Astrocyte (in vitro differentiated cells and primary cell): ENCODE measurements at regions not wholly inside any gene's neighbourhood (a gene's known extent, or its start where the extent isn't known, plus 50 kb on each side); places are given as distances from the start of the nearest gene placed in this dataset.

ENCODE experiments used
- DNase-seq: peaks from one replicate; pipeline ENCODE4 v3.0.0-alpha.2; 2010; ENCODE audit warnings: low read depth
- FAIRE-seq: peaks from 2 replicates; lab custom pipeline; 2011; peaks lifted over from hg19 to GRCh38; lab: Jason Lieb, UNC
- H2AFZ ChIP-seq: 2 replicates; pipeline ENCODE4 v1.6.0; 2012; ENCODE audit warnings: low read depth, low read length, inconsistent platforms
- H3K27ac ChIP-seq: 2 replicates; pipeline ENCODE4 v1.5.1; 2011; ENCODE audit warnings: low read depth, low read length, inconsistent platforms
- H3K27me3 ChIP-seq: 2 replicates; pipeline ENCODE4 v1.6.0; 2011; ENCODE audit warnings: low read length, inconsistent platforms; ENCODE audit not compliant: insufficient read depth
- H3K36me3 ChIP-seq: 2 replicates; pipeline ENCODE4 v1.5.1; 2011; ENCODE audit warnings: low read length, inconsistent platforms; ENCODE audit not compliant: insufficient read depth
- H3K4me1 ChIP-seq: 2 replicates; pipeline ENCODE4 v1.5.1; 2011; ENCODE audit warnings: low read length, inconsistent platforms; ENCODE audit not compliant: insufficient read depth
- H3K4me2 ChIP-seq: 2 replicates; pipeline ENCODE4 v1.6.0; 2012; ENCODE audit warnings: low read length, inconsistent platforms
- H3K4me3 ChIP-seq: 2 replicates; pipeline ENCODE4 v1.5.1; 2011; ENCODE audit warnings: low read depth, mild to moderate bottlenecking, low read length, inconsistent platforms; ENCODE audit not compliant: insufficient read depth
- H3K79me2 ChIP-seq: 2 replicates; pipeline ENCODE4 v1.6.0; 2012; ENCODE audit warnings: mild to moderate bottlenecking, low read length, inconsistent platforms; ENCODE audit not compliant: insufficient read depth
- H3K9ac ChIP-seq: 2 replicates; pipeline ENCODE4 v1.6.0; 2012; ENCODE audit warnings: mild to moderate bottlenecking, low read length, inconsistent platforms
- H3K9me3 ChIP-seq: 2 replicates; pipeline ENCODE4 v1.5.1; 2012; ENCODE audit warnings: low read depth, mild to moderate bottlenecking, low read length, inconsistent platforms; ENCODE audit not compliant: insufficient read depth
- H4K20me1 ChIP-seq: 2 replicates; pipeline ENCODE4 v1.6.0; 2012; ENCODE audit warnings: low read length, inconsistent platforms; ENCODE audit not compliant: insufficient read depth
- H3K27ac Mint-ChIP-seq: one replicate; pipeline ENCODE4 v1.8.0; 2021; ENCODE audit warnings: mild to moderate bottlenecking, mixed read lengths; ENCODE audit not compliant: unreplicated experiment
- H3K27me3 Mint-ChIP-seq: one replicate; pipeline ENCODE4 v1.8.0; 2021; ENCODE audit warnings: low read depth, mixed read lengths; ENCODE audit not compliant: unreplicated experiment
- H3K36me3 Mint-ChIP-seq: one replicate; pipeline ENCODE4 v1.8.0; 2021; ENCODE audit warnings: low read depth, mixed read lengths; ENCODE audit not compliant: unreplicated experiment
- H3K4me1 Mint-ChIP-seq: one replicate; pipeline ENCODE4 v1.8.0; 2021; ENCODE audit warnings: low read depth, mixed read lengths; ENCODE audit not compliant: unreplicated experiment
- H3K4me3 Mint-ChIP-seq: one replicate; pipeline ENCODE4 v1.8.0; 2021; ENCODE audit warnings: mild to moderate bottlenecking, moderate library complexity, mixed read lengths; ENCODE audit not compliant: unreplicated experiment
- H3K9me3 Mint-ChIP-seq: one replicate; pipeline ENCODE4 v1.8.0; 2021; ENCODE audit warnings: mild to moderate bottlenecking, mixed read lengths; ENCODE audit not compliant: unreplicated experiment
- EZH2 ChIP-seq: IDR thresholded peaks from 2 replicates; pipeline ENCODE4 v1.6.1; 2012; ENCODE audit warnings: mild to moderate bottlenecking, low read length, inconsistent platforms; ENCODE audit not compliant: insufficient read depth
- TF ChIP-seq, protein P1 (sequence below): IDR thresholded peaks from 2 replicates; pipeline ENCODE4 v1.5.1; 2011; ENCODE audit warnings: low read depth, mild to moderate bottlenecking, inconsistent platforms, low read length, moderate library complexity; ENCODE audit not compliant: insufficient read depth

DNA sequence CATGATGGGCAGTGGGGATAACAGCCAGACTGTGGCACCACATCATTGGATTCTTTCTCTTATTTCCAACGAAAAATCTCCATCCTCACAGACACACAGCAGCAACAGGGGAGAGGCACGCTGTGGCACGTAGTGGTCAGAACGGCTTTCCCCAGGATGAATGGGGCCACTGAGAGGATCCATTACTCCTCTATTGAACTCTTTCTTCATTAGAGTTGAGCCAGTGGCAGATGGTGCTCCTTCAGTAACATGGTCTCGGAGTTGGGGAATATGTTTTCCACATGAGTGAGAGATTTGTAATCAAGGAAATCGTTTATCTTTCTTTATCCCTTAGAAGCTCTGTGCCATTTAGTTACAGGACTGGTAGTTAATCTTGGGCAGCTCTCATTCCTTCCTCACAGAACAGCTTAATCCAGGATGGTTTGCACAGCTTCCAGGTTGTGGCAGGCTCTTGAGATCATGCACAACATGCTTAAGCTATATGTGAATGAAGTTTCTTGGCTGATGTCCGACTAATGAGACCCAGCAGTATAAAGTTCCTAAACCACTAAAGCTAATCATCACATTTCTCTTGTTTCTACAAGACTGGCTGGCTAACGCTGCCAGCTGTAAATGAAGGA, 180.5 kb upstream of the SLC10A2 start:
- FAIRE-seq (no peak), DNase-seq (no peak)
- no peak overlapping the region for H2AFZ ChIP-seq
- H3K27ac ChIP-seq, result no peak overlapping the region
- H3K4me2 ChIP-seq, result no peak overlapping the region
- no peaks in the 10 kb centered on the region for H4K20me1 ChIP-seq
- no peaks in the 10 kb centered on the region for H3K36me3 ChIP-seq
- H3K9me3 Mint-ChIP-seq, result no peaks in the 10 kb centered on the region
- no peak for TF ChIP-seq EZH2
- TF ChIP-seq, protein P1, sequence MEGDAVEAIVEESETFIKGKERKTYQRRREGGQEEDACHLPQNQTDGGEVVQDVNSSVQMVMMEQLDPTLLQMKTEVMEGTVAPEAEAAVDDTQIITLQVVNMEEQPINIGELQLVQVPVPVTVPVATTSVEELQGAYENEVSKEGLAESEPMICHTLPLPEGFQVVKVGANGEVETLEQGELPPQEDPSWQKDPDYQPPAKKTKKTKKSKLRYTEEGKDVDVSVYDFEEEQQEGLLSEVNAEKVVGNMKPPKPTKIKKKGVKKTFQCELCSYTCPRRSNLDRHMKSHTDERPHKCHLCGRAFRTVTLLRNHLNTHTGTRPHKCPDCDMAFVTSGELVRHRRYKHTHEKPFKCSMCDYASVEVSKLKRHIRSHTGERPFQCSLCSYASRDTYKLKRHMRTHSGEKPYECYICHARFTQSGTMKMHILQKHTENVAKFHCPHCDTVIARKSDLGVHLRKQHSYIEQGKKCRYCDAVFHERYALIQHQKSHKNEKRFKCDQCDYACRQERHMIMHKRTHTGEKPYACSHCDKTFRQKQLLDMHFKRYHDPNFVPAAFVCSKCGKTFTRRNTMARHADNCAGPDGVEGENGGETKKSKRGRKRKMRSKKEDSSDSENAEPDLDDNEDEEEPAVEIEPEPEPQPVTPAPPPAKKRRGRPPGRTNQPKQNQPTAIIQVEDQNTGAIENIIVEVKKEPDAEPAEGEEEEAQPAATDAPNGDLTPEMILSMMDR, result no peak
- no peaks in the 10 kb centered on the region for H3K36me3 Mint-ChIP-seq
- peaks cover 4% of the 10 kb centered on the region for H3K4me1 Mint-ChIP-seq
- no peaks in the 10 kb centered on the region for H3K27me3 ChIP-seq
- no peaks in the 10 kb centered on the region for H3K79me2 ChIP-seq
- H3K4me3 ChIP-seq, result no peak overlapping the region
- no peak overlapping the region for H3K9ac ChIP-seq
- no peak overlapping the region for H3K27ac Mint-ChIP-seq
- no peaks in the 10 kb centered on the region for H3K9me3 ChIP-seq
- no peaks in the 10 kb centered on the region for H3K4me1 ChIP-seq
- H3K4me3 Mint-ChIP-seq, result no peak overlapping the region
- H3K27me3 Mint-ChIP-seq, result peaks cover 3% of the 10 kb centered on the region

DNA sequence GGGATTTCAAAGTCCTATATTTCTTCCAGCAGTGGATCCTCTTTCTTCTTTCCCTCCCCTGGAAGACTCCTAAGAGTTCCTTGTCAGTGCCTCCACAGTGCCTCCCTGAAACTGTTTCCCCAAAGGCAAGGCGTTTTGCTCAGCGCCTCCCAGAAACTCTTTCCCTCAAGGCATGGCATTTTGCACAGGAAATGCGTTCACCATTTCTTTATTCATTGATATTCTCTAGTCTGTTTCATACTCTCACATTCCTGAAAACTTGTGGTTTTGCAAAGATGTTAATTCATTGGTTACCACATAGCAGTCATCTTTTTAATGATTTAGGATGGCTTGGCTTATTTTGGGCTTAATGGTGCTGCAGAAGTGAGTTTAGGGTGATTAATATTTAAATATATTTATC, 177.3 kb upstream of the SLC10A2 start:
- H3K27ac ChIP-seq, result no peak overlapping the region
- no peaks in the 10 kb centered on the region for H3K36me3 Mint-ChIP-seq
- peaks cover 4% of the 10 kb centered on the region for H3K4me1 Mint-ChIP-seq
- no peak for FAIRE-seq
- H4K20me1 ChIP-seq, result no peaks in the 10 kb centered on the region
- TF ChIP-seq, protein P1, result no peak
- no peak for TF ChIP-seq EZH2
- H2AFZ ChIP-seq, result no peak overlapping the region
- H3K4me2 ChIP-seq, result no peak overlapping the region
- H3K79me2 ChIP-seq, result no peaks in the 10 kb centered on the region
- H3K9me3 ChIP-seq, result no peaks in the 10 kb centered on the region
- H3K27me3 Mint-ChIP-seq, result peaks cover 3% of the 10 kb centered on the region
- no peaks in the 10 kb centered on the region for H3K36me3 ChIP-seq
- H3K9ac ChIP-seq, result no peak overlapping the region
- no peak overlapping the region for H3K4me3 ChIP-seq
- no peaks in the 10 kb centered on the region for H3K4me1 ChIP-seq
- no peaks in the 10 kb centered on the region for H3K9me3 Mint-ChIP-seq
- no peak overlapping the region for H3K4me3 Mint-ChIP-seq
- no peak for DNase-seq
- no peak overlapping the region for H3K27ac Mint-ChIP-seq
- no peaks in the 10 kb centered on the region for H3K27me3 ChIP-seq

DNA sequence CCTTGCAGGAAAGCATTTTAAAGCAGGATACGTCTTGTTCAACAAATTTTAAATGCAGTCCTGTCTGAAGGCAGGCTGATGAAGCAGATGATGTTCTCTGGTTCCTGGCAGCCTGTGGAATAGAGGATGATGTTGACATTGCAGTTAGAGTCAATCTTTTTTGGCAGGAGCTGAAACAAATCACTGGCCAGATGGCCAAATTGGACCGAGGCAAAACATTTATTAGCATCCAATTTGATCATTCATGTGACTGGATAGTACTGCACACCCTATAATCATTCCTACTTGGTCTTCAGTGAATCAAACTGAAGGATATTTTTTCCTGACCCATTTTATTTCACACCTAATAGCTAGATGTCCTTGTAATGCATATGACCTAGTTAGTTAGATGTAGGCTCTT, 172.2 kb upstream of the SLC10A2 start:
- Mint-ChIP-seq H3K9me3 (no peaks in the 10 kb centered on the region), H3K36me3 (no peaks in the 10 kb centered on the region), H3K4me1 (no peaks in the 10 kb centered on the region), H3K27ac (no peak overlapping the region), H3K27me3 (no peaks in the 10 kb centered on the region), H3K4me3 (no peak overlapping the region)
- no peaks in the 10 kb centered on the region for H3K27me3 ChIP-seq
- DNase-seq (no peak), FAIRE-seq (no peak)
- no peaks in the 10 kb centered on the region for H3K36me3 ChIP-seq
- TF ChIP-seq, protein P1, result no peak
- no peak for TF ChIP-seq EZH2
- no peak overlapping the region for H3K4me2 ChIP-seq
- H3K9ac ChIP-seq, result no peak overlapping the region
- H4K20me1 ChIP-seq, result no peaks in the 10 kb centered on the region
- H3K79me2 ChIP-seq, result no peaks in the 10 kb centered on the region
- no peak overlapping the region for H3K27ac ChIP-seq
- H3K9me3 ChIP-seq, result no peaks in the 10 kb centered on the region
- no peak overlapping the region for H3K4me3 ChIP-seq
- no peaks in the 10 kb centered on the region for H3K4me1 ChIP-seq
- no peak overlapping the region for H2AFZ ChIP-seq
